Activated T-cell treated with anti-CD3 and anti-CD28 coated beads, Interleukin-2, amount 50 U/mL, for 24 hours (primary cell): ENCODE measurements at regions not wholly inside any gene's neighbourhood (a gene's known extent, or its start where the extent isn't known, plus 50 kb on each side); places are given as distances from the start of the nearest gene placed in this dataset.
"Not testable (repeated sequence)": the region's sequence is repeated elsewhere in the genome, so short reads cannot be mapped to it uniquely, and the experiment has no call there.

ENCODE experiments used
- DNase-seq: peaks from one replicate; pipeline ENCODE4 v3.0.0-alpha.2; 2020
- H3K27ac Mint-ChIP-seq: 2 replicates; pipeline ENCODE4 v1.8.0; 2020; ENCODE audit warnings: mild to moderate bottlenecking, mixed read lengths
- H3K27me3 Mint-ChIP-seq: 2 replicates; pipeline ENCODE4 v1.8.0; 2020; ENCODE audit warnings: mixed read lengths
- H3K36me3 Mint-ChIP-seq: 2 replicates; pipeline ENCODE4 v1.8.0; 2020; ENCODE audit warnings: low read depth, mixed read lengths
- H3K4me1 Mint-ChIP-seq: 2 replicates; pipeline ENCODE4 v1.8.0; 2020; ENCODE audit warnings: low read depth, mixed read lengths
- H3K4me3 Mint-ChIP-seq: 2 replicates; pipeline ENCODE4 v1.8.0; 2020; ENCODE audit warnings: mild to moderate bottlenecking, moderate library complexity, mixed read lengths
- H3K9me3 Mint-ChIP-seq: 2 replicates; pipeline ENCODE4 v1.8.0; 2020; ENCODE audit warnings: mixed read lengths

DNA sequence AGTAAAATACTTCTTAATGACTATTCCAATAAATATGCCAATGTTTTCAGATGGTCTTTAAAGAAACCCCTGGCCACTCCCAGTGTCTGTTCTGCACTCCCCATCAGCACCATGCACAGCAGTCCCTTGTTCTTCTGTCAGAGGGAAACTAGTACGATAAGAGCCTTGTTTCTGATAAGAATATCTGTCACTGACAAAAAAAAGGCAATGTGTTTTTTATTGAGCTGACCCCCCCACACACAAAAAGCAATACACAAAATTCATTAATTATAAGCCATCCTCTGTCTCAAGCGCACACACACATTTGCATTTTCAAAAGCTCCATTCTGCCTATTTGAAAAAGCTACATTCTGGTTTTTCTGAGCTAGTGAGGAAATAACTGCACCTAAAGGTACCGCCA is 119.1 kb downstream of the ENC1 start:
- Mint-ChIP-seq H3K27me3 (peaks cover 2% of the 10 kb centered on the region), H3K27ac (no peak overlapping the region), H3K9me3 (peaks cover 10% of the 10 kb centered on the region), H3K4me3 (no peak overlapping the region), H3K36me3 (no peaks in the 10 kb centered on the region), H3K4me1 (no peaks in the 10 kb centered on the region)
- no peak for DNase-seq

DNA sequence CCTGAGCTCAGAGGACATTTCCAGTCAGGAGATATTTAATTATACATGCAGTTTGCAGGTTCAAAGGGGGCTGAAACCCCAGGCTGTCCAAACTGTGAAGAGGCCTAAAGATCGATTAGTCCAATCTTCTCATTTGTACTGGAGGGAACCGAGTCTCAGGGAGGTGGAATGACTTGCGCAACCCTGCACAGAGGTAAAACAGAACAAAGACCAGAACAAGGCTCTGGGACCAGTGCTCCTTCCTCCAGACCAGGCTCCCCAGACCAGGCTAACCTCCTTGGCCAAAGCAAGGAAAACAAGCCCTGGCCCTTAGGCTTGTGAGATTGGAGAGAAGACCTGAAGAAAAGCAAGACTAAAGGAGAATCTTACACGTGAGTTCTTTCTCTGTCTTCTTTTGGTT is 120.8 kb downstream of the ENC1 start:
- H3K4me3 Mint-ChIP-seq, result no peak overlapping the region
- no peaks in the 10 kb centered on the region for H3K4me1 Mint-ChIP-seq
- H3K27me3 Mint-ChIP-seq, result peaks cover 2% of the 10 kb centered on the region
- DNase-seq, result no peak
- H3K36me3 Mint-ChIP-seq, result no peaks in the 10 kb centered on the region
- H3K27ac Mint-ChIP-seq, result no peak overlapping the region
- peaks cover 10% of the 10 kb centered on the region for H3K9me3 Mint-ChIP-seq

DNA sequence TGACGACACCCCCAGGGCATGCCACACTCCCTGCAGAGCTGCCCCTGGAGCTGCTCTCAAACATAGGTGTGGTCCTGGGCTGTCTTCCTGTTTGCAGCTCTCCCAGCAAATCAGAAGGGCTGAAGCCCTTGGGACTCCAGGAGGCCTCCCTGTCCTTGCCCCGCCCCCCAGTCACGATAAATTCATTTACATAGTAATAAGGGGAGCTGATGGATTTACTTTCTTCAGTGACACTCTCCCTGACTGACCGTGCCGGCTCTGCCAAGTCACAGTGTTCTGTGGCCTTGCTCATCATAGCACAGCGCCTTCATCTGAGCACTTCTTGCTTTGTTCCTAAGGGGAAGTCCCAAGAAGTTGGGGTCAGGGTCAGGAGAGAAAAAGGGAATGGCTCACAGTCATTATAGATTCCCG is 121.4 kb downstream of the ENC1 start:
- H3K27me3 Mint-ChIP-seq, result peaks cover 2% of the 10 kb centered on the region
- no peaks in the 10 kb centered on the region for H3K4me1 Mint-ChIP-seq
- H3K27ac Mint-ChIP-seq, result no peak overlapping the region
- no peak for DNase-seq
- H3K4me3 Mint-ChIP-seq, result no peak overlapping the region
- peaks cover 10% of the 10 kb centered on the region for H3K9me3 Mint-ChIP-seq
- H3K36me3 Mint-ChIP-seq, result no peaks in the 10 kb centered on the region

DNA sequence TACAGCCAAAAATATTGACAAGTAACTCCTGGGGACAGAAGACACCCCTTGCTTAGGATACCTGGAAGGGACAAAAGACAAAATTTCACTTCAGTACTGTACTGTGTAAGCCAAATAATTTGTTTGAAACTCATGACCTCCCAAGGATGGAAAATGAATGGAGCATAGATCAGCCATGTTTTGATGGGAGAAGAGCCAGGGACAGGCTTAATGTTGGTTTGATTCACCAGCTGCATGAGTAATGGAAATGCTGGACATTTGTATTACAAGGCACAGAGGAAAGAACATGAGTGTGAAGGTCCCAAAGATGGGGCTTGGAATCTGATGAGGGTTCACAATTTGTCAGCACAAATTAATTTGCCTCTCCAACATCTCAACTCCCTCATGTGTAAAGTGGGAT is 122.8 kb downstream of the ENC1 start:
- Mint-ChIP-seq H3K4me1 (no peaks in the 10 kb centered on the region), H3K36me3 (no peaks in the 10 kb centered on the region), H3K27me3 (peaks cover 2% of the 10 kb centered on the region), H3K4me3 (no peak overlapping the region), H3K9me3 (peaks cover 2% of the 10 kb centered on the region), H3K27ac (no peak overlapping the region)
- no peak for DNase-seq

DNA sequence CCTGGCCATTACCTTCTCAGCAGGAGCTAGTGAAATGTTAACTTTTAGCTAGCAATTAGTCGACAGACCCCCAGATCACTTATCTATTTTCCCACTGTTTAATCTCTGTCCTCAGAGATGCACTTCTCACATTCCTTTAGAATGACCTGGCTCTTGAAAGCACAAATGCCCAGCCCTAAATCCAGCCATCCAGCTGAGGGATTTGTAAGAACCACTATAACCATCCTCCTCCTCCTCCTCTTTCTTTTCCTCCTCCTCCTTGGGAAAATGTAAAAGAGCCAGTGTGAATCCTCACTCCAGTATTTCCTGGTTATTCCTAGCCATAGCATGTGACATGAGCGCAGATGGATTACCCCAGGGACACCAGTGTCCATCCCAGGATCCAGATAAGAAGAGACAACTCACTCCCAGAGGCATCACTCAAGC is 124.3 kb downstream of the ENC1 start:
- no peaks in the 10 kb centered on the region for H3K9me3 Mint-ChIP-seq
- H3K4me3 Mint-ChIP-seq, result no peak overlapping the region
- no peaks in the 10 kb centered on the region for H3K4me1 Mint-ChIP-seq
- H3K27me3 Mint-ChIP-seq, result no peaks in the 10 kb centered on the region
- H3K27ac Mint-ChIP-seq, result no peak overlapping the region
- no peaks in the 10 kb centered on the region for H3K36me3 Mint-ChIP-seq
- DNase-seq, result no peak

DNA sequence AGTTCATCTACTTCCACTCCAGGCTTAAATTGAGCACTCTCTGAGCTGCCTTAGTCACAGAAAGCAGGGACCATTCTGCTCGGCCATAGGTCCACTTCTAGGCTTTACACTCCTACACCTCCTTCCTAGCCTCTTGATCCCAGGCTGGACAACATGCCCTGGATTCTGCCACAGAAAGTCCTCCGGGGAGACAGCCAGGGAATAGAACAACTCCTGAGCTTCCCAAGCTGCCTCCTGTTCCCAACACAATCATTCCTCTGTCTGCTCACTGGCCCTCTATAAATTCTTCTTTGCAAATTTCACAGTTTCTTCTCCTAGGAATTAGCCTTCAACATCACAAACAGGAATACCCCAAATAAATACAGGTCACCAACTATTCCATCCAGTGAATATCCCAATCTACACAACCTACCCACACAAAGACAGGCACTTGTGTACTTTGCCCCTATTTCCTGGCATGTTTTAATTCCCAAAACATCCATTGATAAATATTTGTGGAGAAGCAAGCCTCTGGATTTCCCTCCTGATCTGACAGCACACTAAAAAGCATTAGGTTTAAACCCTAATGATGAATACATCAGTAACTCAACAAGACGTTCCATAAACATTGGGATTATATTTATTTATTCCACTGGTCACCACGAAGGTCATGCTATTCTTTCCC is 125.5 kb downstream of the ENC1 start:
- Mint-ChIP-seq H3K27me3 (no peaks in the 10 kb centered on the region), H3K4me3 (no peak overlapping the region)

DNA sequence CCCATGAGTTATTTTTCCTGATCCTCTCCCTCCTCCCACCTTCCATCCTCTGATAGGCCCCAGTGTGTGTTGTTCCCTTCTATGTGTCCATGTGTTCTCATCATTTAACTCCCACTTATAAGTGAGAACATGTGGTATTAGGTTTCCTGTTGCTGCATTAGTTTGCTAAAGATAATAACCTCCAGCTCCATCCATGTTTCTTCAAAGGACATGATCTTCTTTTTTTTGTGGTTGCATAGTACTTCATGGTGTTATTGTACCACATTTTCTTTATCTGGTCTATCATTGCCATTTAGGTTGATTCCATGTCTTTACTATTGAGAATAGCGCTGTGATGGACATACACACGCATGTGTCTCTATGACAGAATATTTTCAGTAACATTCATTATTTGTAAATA is 128.8 kb downstream of the ENC1 start:
- not testable (repeated sequence) for DNase-seq, H3K27me3 Mint-ChIP-seq, H3K9me3 Mint-ChIP-seq, H3K36me3 Mint-ChIP-seq, H3K27ac Mint-ChIP-seq, H3K4me3 Mint-ChIP-seq, H3K4me1 Mint-ChIP-seq

More for the DNA sequence above, 125.5 kb downstream of the ENC1 start:
- DNase-seq, result no peak
- H3K4me1 Mint-ChIP-seq, result no peaks in the 10 kb centered on the region
- H3K9me3 Mint-ChIP-seq, result no peaks in the 10 kb centered on the region
- H3K36me3 Mint-ChIP-seq, result no peaks in the 10 kb centered on the region
- H3K27ac Mint-ChIP-seq, result no peak overlapping the region

DNA sequence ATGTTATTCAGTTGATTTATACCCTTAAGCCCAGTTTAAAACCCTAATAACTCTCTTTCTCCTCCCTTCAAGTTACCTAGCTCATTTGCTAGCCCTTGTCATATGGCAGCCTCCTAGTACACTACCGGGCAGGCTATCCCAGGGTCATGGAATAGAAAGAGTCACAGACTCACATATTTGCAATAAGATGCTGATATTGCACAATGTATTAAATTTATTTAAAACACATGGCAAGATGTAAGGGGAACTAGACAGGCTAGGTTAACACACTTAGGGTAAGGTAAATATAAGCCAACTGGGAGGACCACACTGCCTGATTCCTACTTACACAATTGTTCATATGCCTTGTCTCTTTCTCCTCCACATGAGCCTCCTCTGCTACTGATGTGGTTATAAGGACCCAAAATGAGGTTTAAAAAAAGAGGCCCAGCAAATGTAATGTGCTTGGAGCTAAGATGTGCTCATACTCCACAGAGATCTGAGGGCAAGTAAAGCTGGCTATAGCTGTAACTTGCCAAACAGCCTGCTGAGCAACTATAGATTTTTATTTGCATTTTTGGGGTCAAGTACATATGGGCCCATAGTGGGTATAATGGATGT is 130.0 kb downstream of the ENC1 start:
- no peak overlapping the region for H3K4me3 Mint-ChIP-seq
- no peaks in the 10 kb centered on the region for H3K4me1 Mint-ChIP-seq
- no peaks in the 10 kb centered on the region for H3K27me3 Mint-ChIP-seq
- H3K9me3 Mint-ChIP-seq, result no peaks in the 10 kb centered on the region
- H3K36me3 Mint-ChIP-seq, result no peaks in the 10 kb centered on the region
- no peak for DNase-seq
- H3K27ac Mint-ChIP-seq, result no peak overlapping the region

DNA sequence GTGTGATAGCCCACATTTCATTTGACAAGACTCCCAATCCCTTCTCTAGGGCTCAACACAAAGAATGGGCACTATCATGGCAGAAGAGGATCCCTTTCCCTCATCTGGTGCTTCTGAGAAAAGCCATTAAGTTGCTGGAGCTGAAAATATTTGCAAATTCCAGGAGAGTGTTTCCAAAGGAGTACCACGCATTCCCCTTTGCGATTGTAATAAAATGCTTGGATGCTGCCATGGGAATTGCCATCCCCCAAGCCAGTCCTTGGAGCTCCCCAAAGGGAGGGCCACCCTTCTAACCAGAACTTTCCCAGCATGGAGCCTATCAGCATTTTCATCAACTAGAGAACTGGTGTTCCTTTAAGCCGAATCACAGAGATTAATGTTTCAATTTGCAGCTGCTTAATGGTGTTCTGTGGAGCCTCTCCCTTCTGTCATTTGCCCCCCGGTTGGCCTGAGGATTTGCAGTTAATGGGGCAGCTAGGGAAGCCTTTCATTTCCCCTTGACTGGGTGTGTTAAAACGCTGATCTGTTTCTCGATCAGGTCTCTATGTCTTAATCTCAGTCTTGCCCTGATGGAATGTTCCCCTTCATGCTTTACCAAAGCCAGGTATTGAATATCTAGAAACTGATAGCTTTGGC is 133.0 kb downstream of the ENC1 start:
- Mint-ChIP-seq H3K27me3 (no peaks in the 10 kb centered on the region), H3K4me1 (no peaks in the 10 kb centered on the region), H3K36me3 (no peaks in the 10 kb centered on the region), H3K27ac (no peak overlapping the region), H3K9me3 (no peaks in the 10 kb centered on the region), H3K4me3 (no peak overlapping the region)
- no peak for DNase-seq

DNA sequence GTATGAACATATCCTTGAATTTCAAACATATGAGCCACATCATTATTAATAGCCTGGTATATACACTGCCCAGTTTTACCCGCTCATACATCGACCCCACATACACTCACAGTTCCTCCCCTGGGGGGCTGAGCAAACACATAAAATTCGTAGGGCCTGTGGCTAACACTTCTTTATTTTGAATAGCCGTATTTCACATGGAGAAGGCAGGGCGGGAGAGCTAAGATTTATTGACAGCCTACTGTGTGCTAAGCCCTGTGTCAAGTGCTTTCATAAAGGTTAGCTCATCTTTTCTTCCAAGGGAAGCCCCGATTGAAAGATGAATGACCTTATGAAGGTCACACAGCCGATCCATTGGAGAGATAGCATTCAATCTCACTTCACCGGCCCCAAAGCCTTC is 134.4 kb downstream of the ENC1 start:
- H3K27ac Mint-ChIP-seq, result no peak overlapping the region
- no peaks in the 10 kb centered on the region for H3K27me3 Mint-ChIP-seq
- no peak overlapping the region for H3K4me3 Mint-ChIP-seq
- no peaks in the 10 kb centered on the region for H3K9me3 Mint-ChIP-seq
- H3K36me3 Mint-ChIP-seq, result no peaks in the 10 kb centered on the region
- DNase-seq, result no peak
- no peaks in the 10 kb centered on the region for H3K4me1 Mint-ChIP-seq

DNA sequence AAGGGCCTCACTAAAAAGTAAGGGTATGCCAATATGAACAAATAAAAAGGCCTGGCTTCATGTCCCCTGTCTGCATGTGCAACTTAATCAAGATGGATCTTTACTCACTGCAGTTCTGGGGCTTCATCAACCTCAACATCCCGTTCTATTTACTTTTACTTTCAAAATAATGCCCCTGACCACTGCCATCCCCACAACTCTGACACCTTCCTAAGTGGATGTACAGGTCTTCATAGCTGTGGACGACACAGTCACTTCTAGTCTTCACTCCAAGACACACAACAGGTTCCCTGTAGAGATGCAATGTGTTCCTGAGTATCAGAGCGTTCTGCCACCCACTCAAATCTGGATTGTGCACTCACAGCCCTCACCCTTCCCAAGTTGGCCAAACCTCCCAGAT is 136.1 kb downstream of the ENC1 start:
- DNase-seq, result no peak
- H3K27ac Mint-ChIP-seq, result no peak overlapping the region

DNA sequence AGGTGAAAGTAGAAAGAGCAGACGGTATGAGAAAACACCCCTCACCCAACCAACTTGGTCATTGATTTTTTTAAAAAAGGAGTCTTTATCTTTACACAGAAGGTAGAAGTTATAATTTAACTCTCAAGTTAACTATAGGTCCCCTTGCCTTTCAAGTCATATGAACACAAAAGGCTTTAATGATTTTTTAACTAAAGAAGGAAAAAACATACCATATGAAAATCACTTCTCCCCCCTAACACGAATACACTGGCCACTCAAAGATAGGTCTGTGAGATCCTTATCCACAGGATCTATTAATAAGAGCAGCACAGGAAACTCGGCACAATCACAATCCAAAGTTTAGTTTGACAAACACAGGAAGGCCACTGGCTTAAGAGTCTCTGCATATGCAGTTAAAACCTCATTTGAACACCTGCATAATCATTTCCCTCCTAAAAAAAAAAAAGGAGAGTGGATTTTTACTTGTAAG is 138.0 kb downstream of the ENC1 start:
- Mint-ChIP-seq H3K36me3 (no peaks in the 10 kb centered on the region), H3K27me3 (peaks cover 3% of the 10 kb centered on the region), H3K27ac (no peak overlapping the region), H3K4me3 (no peak overlapping the region), H3K9me3 (no peaks in the 10 kb centered on the region), H3K4me1 (no peaks in the 10 kb centered on the region)
- no peak for DNase-seq

More for the DNA sequence above, 136.1 kb downstream of the ENC1 start:
- H3K4me3 Mint-ChIP-seq, result no peak overlapping the region
- H3K36me3 Mint-ChIP-seq, result no peaks in the 10 kb centered on the region
- no peaks in the 10 kb centered on the region for H3K27me3 Mint-ChIP-seq
- H3K4me1 Mint-ChIP-seq, result no peaks in the 10 kb centered on the region
- H3K9me3 Mint-ChIP-seq, result no peaks in the 10 kb centered on the region

DNA sequence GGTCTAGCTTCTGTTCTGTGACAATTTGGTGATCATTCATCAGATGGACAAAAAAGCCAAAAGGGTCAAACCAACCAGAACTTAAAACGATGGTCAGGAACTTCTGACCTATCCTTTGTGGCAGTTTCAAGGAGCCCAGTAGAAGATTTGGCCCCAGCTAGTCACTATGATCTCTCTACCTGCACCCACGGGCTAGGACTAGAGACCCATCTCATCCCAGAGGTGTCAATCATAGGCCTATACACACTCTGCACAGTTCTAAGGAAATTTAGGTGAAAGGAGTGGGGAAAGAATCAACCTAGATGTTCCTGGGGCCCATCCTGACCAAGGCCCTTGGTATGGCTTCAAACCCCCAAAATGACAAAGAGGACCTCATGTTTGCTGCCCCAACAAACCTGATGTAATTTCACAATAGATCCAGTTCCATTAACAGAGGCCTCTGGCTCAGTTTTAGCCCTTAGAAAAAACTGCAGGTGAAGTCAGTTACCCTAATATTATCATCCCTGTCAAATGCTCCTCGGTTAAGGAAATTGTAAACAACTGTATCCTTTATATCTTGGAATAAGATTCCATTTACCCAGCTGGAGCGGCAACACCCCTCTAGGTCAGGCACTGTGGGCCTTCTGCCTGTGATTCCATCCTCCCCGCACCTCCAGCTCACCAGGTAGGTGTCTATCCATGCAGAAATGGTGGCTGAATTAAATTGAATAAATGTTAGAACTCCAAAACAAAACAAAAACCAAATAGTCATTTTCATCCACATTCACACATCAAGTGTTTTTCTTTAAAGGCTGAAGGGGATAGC is 138.7 kb downstream of the ENC1 start:
- no peaks in the 10 kb centered on the region for H3K4me1 Mint-ChIP-seq
- peaks cover 3% of the 10 kb centered on the region for H3K27me3 Mint-ChIP-seq
- H3K4me3 Mint-ChIP-seq, result no peak overlapping the region
- H3K36me3 Mint-ChIP-seq, result no peaks in the 10 kb centered on the region
- no peaks in the 10 kb centered on the region for H3K9me3 Mint-ChIP-seq
- H3K27ac Mint-ChIP-seq, result no peak overlapping the region
- DNase-seq, result no peak

DNA sequence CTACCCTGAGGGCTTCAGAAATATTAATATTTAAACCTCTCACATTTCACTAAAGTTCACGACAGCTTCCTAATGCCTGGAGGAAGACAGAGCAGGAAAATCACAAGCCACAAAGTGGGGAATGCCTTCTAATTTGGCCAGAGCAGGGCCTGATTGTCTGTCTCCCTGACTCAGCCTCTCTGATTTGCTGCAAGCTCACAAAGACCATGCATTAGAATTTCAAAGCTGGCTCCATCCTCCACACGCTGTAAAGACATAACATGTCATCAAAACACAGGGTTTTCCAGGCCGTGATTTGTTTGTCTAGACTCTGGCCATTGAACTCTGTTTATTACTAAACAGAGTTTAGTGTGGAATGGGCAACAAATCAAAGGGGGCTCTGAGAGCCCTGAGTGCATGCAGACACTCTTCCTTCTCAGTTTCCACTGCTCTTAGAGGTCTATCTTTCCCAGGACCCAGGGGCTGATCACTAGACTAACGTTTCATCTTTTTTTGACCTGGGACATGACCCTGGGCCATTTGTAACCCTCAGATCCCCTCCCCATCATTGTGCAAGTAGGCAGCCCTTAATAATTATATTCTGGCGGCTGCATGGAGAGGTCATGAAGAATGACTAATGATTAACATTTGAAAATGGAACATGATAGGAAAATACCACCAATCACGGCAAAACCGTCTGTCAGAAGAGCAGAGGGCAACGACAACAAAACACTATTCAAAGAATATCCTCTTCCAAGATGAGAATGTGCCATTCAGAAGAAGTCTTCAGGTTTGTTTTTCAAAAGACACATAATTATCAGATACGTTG is 140.2 kb downstream of the ENC1 start:
- H3K4me3 Mint-ChIP-seq, result no peak overlapping the region
- DNase-seq, result no peak
- H3K9me3 Mint-ChIP-seq, result no peaks in the 10 kb centered on the region
- no peaks in the 10 kb centered on the region for H3K4me1 Mint-ChIP-seq
- H3K36me3 Mint-ChIP-seq, result no peaks in the 10 kb centered on the region
- no peak overlapping the region for H3K27ac Mint-ChIP-seq
- peaks cover 3% of the 10 kb centered on the region for H3K27me3 Mint-ChIP-seq
